Stimulated activated CD8-positive, alpha-beta memory T cell treated with anti-CD3 and anti-CD28 coated beads, Interleukin-7, amount 100 ng/mL, for 1 hour (primary cell): ENCODE measurements at regions not wholly inside any gene's neighbourhood (a gene's known extent, or its start where the extent isn't known, plus 50 kb on each side); places are given as distances from the start of the nearest gene placed in this dataset.
"Not testable (repeated sequence)": the region's sequence is repeated elsewhere in the genome, so short reads cannot be mapped to it uniquely, and the experiment has no call there.

ENCODE experiments used
- DNase-seq, 2 donors: peaks; one replicate each; pipeline ENCODE4 v3.0.0-alpha.2; 2020; ENCODE audit warnings: low read depth in 2 of 2

DNA sequence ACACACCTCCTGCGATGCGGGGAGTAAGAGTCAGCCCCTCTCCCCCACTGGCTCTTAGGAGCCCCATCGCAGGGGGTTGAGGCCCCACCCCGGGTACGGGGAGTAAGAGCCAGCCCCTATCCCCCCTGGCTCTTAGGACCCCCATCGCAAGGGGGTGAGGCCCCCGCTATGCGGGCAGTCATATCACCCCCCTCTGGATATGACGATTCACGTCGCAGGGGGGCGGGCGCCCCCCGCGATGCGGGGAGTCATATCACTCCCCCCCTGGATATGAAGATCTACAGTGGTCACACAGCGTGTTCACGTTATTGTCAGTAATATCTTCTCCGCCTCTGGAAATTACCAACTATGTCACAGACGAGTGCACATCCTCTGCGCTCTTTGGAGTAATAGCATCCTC, 61.1 kb downstream of the DEFB131A start:
- not testable (repeated sequence) for DNase-seq

DNA sequence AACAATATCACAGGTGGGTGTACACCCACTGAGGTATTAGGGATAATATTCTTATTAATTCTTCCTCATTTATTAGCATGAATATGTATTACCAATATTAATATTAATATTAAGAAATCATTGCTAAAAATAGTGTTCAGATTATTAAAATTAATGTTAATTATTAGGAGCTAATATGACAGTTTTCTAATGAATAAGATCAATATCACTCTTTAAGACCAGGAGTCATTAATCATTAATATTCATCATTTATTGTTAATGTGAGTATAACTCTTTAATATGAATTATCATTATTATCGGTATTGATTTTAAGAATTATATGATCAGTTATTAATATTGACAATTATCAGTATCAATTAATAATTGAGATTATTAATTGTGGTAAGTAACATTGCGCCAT, 62.5 kb downstream of the DEFB131A start:
- not testable (repeated sequence) for DNase-seq

DNA sequence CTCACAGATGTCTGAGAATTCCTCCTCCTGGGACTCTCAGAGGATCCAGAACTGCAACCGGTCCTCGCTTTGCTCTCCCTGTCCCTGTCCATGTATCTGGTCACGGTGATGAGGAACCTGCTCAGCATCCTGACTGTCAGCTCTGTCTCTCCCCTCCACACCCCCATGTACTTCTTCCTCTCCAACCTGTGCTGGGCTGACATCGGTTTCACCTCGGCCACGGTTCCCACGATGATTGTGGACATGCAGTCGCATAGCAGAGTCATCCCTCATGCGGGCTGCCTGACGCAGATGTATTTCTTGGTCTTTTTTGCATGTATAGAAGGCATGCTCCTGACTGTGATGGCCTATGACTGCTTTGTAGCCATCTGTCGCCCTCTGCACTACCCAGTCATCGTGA, 68.7 kb downstream of the DEFB131A start:
- DNase-seq = not testable (repeated sequence)

DNA sequence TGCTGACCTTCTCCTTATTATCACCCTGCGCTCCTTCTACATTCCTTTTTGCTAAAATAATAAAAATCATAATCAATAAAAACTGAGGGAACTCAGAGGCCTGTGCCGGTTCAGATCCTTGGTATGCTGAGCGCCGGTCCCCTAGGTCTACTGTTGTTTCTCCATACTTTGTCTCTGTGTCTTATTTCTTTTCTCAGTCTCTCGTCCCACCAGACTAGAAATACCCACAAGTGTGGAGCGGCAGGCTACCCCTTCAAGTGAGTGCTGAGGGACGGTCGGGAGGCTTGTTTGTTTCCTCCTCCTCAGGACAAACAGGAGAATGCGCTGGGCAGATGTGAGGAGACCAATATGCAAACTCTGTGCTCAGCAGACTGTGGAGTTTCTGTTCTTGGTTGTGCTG, 75.4 kb downstream of the DEFB131A start:
- DNase-seq = not testable (repeated sequence)

DNA sequence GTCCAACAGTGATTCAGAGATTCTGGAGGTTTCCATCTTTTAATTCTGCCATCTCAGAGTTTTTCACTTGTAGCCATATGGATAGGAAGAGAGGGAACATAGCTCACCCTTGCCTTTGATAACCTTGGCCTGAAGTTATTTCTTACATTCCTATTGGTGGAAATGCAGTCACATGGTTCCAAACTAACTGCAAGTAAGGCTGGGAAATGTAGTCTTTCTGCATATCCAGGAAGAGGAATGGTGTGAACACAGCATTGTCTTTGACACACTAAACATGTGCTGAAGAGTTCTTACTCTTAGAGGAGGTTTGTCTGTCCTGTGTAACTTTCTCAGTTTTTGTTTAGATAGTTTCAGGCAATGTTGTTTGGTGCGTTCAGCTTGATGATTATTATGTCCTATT, 78.7 kb downstream of the DEFB131A start:
- DNase-seq = not testable (repeated sequence)

DNA sequence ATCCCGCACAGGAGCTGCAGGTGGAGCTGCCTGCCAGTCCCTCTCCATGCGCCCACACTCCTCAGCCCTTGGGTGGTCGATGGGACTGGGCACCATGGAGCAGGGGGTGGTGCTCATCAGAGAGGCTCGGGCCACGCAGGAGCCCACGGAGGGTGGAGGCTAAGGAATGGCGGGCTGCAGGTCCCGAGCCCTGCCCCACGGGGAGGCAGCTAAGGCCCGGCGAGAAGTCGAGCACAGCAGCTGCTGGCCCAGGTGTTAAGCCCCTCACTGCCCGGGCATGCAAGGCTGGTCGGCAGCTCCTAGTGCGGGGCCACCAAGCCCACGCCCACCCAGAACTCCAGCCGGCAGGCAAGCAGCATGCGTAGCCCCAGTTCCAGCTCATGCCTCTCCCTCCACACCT, 80.2 kb downstream of the DEFB131A start:
- DNase-seq = not testable (repeated sequence)

DNA sequence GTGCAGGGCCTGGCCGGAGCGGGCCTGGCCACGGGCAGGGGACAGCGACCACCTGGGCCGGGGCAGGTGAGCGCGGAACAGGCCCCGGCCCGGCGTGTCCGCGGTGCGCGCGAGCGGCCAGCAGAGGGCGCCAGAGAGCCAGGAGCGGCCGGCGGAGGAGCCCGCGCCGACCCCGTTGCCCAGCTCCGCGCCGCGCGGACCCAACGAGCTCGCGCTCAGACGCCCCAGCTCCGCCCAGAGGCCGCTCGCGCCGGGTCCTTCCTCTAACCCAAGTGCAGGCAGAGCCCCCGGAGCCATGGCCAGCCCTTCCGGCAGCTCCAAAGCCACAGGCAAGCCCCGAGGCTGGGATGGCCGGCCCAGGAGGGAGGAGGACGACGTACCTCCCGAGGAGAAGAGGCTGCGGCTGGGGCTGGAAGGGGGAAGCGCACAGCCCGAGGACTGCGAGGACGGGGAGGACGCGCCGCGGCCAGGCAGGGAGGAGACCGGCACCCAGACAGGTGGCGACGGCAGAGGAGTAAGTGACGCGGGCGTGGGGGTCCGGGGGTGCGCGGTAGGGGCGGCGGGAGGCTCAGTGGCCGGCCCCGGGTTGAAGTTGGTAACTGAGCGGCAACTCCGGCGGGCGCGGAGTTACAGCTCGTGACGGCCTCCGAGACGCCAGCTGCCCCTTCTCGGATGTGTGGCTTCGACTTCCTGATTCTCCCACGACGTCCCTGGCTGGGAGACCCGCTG, 88.1 kb downstream of the DEFB131A start:
- DNase-seq = peak; percentile 42 to 45

DNA sequence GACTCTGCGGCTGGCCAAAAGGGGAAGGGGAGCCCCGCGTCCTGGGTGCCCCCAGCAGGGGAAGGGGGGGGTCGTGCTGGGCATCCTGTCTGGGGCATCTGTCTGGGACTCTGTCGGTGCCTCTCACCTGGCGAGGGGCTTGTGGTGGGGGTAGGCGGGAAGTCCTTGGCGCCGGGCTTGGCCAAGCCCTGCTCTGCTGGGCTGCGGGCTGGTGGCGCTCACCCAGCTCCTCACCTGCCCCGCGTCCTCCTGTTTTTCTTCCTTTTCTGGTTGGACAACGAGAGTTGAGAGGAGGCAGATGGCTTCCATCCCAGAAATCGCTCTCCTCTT, 88.6 kb downstream of the DEFB131A start:
- DNase-seq = not testable (repeated sequence)

DNA sequence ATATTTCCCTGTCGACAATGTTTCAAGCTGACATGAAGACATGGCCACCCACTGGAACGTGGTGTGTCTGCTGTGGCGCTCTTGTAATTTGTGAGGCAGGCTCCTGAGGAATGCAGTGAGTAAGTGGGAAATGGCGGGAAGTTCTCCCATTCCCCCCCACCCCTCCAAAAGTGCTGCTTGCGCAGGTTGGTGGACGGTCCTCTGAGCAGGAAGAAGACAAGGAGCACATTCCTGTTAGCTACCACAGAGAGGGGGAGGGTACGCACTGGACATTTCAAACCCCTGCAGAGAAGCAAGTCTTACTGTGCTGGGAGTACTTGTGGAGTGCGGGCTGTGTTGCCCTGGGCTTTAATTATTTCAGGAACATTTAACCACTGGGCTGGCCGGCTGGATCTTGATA, 92.9 kb downstream of the DEFB131A start:
- DNase-seq = not testable (repeated sequence)

DNA sequence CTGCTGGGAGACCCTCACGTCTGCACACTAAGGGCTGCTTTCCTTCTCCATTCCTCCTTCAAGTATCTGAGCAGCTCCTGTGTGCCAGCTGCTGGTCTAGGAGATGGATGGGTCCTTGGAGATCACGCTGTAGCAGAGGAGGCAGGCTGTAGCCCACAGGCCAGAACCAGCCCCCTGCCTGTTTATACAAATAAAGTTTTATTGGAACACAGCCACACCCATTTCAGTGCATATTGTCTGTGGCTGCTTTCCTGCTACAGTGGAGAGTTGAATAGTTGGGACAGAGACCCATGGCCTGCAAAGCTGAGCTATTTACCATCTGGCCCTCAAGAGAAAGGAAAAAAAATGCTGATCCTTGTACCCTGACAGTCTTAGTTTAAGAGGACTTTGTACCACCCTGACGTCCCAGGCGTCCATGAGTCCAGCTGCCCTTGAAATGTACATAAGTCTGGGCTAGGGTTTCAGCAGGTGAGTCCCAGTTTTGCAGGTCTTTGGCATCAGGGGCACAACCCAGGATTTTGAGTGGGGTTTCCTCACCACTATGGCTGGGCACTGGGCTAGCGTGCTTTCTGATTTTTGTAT, 95.8 kb downstream of the DEFB131A start:
- DNase-seq = not testable (repeated sequence)

DNA sequence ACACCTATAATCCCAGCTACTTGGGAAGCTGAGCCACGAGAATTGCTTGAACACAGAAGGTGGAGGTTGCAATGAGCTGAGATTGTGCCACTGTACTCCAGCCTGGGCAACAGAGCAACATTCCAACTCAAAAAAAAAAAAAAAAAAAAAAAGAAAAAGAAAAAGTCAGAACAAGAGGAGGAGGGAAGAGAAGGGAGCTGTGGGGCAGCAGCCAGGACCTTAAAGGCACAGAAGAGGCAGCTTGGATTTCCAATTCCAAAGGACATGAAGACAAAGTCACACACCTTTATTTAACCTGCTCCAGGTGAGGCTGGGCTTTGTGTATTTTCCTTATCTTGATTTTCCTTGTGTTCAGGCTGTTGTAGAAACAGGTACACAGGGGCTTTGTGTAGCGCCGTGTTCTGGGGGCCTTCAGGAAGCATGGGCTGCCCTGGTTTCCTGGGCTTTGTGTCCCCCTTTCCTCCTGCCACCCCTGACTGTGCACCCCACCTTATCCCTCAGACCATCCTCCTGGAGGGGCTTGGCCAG, 97.2 kb downstream of the DEFB131A start:
- not testable (repeated sequence) for DNase-seq

DNA sequence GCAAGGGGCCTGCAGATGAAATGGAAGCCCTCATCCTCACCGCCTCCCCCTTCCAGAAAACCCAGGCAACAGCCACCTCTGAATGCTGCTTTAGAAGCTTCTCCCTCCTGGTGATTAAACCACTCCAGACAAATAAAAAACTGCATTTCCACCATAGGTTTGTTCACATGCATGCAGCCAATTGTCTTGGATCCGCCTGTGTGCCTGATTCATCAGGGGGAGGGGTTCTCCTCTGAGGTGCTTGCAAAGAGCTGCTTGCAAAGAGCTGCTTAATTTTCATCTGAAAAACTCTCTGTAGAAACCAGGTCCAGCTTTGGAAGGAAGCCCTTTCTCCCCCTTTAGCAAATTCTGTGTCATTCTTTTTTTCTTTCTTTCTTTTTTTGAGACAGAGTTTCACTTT, 100.6 kb downstream of the DEFB131A start:
- DNase-seq = not testable (repeated sequence)

DNA sequence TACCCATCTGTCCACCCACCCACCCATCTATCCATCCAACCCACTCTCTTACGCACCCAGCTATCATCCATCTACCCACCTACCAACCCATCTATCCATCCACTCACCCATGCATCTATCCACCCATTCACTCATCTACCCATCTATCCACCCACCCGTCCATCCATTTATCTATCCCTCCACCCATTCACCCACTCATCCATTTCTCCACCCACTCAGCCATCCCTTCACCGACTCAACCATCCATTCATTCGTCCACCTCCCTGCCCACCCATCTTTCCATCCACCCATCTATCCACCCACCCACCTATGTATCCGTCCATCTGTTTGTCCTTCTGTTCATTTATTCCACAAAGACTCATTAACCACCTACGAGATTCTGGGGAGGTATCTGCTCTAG, 103.3 kb downstream of the DEFB131A start:
- not testable (repeated sequence) for DNase-seq

DNA sequence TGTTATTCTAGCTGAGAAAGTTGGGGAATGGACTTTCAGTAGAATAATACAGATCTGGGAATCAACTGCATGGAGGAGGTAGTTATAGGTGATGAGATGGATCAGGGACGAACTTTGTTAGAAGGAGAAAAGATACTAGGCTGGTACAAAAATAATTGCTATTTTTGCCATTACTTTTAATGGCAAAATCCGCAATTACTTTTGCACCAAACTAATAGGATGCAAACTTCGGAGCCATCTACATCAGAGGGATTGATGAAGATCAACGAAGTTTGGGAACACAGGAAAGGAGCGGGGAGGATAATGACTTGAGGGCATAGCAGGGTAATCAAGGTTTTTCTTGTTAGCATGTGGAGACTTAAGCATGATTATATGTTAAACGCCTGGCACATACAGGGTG, 111.9 kb downstream of the DEFB131A start:
- not testable (repeated sequence) for DNase-seq

DNA sequence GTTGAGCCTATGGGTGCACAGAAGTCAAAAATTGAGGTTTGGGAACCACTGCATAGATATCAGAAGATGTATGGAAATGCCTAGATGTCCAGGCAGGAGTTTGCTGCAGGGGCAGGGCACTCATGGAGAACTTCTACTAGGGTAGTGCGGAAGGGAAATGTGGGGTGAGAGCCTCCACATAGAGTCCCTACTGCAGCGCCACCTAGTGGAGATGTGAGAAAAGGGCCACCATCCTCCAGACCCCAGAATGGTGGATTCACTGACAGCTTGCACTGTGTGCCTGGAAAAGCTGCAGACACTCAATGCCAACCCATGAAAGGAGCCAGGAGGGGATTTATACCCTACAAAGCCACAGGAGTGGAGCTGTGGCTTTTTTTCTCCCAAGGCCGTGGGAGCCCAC, 133.7 kb downstream of the DEFB131A start:
- DNase-seq = not testable (repeated sequence)

DNA sequence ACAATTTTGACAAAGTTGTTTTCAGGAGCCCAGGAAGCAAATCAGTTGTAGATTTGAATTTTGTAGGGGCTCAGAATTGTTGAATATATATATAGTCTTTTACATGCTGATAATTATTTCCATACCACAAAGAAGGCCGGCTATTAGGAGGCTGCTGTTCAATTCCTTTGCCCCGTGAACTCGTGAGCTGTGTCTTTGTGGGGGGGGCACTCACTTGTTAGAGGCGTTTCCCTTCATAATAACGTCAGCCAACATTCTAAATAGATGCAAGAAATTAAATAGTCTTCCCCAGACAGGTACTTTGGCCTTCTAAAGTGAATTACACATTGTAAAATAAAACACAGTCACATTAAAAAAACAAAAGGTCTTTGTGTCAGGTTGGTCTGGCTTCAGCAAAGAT, 138.7 kb downstream of the DEFB131A start:
- not testable (repeated sequence) for DNase-seq

DNA sequence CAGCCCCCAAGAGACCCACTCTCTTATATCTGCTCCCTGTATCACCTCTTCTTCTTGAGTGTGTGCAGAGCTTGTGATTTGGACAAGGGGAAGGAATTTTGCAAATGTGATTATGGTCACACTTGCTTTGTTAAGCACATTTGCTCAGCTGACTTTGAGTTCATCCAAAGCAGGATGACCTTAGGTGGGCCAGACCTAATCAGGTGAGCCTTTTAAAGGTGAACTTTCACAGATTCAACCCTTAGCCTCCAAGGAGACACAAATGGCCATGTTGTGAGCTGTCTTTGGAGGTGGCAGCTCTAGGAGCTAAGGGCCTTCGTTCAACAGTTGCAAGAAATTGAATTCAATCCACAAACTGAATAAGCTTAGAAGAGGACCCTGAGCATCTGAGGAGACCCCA, 147.8 kb downstream of the DEFB131A start:
- DNase-seq = no peak

DNA sequence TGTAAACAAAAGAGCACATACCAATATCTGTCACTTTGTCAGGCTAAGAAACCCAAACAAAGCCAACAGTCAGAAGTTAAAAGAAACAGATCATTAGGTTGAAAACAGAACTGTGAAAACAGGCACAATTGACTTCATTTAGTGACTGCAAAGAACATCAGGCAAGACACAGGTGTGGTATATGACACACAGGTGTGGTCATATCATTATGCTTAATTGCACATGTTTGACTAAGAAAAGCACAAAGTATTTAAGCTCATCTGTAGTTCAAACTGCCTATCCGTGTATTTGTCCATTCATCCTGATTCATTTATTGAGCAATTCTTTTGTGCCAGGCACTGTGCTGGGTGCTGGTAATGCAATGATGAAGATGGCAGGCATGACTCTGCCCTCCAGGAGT, 150.7 kb downstream of the DEFB131A start:
- DNase-seq = no peak

DNA sequence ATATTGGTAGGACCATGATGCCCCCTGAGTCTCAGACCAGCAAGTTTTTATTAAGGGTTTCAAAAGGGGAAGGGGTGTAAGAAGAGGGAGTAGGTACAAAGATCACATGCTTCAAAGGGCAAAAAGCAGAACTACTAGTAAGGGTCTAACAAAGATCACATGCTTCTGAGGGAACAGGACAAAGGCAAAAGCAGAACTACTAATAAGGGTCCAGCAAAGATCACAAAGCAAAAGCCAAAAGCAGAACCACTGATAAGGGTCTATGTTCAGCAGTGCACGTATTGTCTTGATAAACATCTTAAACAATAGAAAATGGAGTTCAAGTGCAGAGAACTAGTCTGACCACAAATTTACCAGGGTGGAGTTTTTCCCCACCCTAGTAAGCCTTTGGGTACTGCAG, 151.3 kb downstream of the DEFB131A start:
- not testable (repeated sequence) for DNase-seq

DNA sequence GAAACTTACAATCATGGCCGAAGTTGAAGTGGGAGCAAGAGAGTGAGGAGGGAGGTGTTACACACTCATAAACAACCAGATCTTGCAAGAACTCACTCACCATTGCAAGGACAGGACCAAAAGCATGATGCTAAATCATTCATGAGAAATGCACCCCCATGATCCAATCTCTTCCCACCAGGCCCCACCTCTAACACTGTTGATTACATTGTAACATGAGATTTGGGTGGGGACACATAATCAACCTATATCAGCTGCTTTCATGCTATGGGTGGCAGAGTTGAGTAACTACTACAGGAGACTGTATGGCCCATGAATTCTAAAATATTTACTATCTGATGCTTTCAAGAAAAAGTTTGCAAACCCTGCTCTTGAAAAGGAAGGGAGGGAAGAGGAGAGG, 155.1 kb downstream of the DEFB131A start:
- DNase-seq = no peak

DNA sequence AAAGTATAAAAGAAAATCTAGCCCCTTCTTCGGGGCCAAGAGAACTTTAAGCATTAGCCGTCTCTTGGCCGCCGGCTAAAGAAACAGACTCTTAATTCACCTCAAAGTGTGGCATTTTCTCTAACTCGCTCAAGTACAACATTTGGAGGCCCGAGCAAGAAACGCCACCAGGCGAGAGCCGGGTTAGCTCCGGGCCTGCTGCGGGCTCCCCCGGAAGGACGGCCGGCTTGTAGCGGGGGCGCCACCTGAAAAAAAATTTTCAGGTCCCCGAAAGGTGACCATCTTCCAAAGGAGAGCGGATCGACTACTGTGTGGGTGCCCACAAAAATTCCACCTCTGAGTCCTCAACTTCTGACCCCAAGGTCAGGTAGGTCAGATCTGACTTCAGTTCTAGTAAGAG, 156.0 kb downstream of the DEFB131A start:
- DNase-seq = no peak

DNA sequence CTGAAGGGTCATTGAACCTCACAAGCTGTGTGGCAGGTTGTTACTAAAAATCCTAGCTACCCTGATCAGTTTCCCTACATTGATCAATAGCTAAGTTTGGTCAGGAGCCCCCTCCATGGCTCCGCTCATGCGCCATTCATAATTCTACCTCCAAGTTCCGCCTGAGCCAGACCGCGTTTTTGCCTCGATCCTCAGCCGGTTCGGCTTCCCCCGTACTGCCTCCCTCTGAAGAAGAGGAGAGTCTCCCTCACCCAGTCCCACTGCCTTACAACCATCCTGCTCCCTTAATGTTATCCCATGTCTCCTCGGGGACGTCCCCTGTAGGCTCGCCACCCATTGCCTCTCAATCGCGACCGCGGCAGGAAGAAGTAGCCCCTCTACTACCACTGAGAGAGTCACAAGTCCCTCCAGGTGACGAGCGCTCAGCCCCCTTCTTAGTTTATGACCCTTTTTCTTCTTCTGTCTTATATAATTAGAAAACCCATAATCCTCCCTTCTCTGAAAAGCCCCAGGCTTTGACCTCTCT, 158.2 kb downstream of the DEFB131A start:
- DNase-seq = no peak
